SH-SY5Y (cell line): ENCODE measurements at regions not wholly inside any gene's neighbourhood (a gene's known extent, or its start where the extent isn't known, plus 50 kb on each side); places are given as distances from the start of the nearest gene placed in this dataset.

Source experiments
- GATA2 ChIP-seq: IDR thresholded peaks from 2 replicates; pipeline ENCODE4 v1.6.1; 2011; ENCODE audit warnings: mild to moderate bottlenecking, low read depth, low read length
- GATA3 ChIP-seq: IDR thresholded peaks from 2 replicates; pipeline ENCODE4 v1.6.1; 2011; ENCODE audit warnings: low read depth, mild to moderate bottlenecking, low read length, moderate library complexity

DNA sequence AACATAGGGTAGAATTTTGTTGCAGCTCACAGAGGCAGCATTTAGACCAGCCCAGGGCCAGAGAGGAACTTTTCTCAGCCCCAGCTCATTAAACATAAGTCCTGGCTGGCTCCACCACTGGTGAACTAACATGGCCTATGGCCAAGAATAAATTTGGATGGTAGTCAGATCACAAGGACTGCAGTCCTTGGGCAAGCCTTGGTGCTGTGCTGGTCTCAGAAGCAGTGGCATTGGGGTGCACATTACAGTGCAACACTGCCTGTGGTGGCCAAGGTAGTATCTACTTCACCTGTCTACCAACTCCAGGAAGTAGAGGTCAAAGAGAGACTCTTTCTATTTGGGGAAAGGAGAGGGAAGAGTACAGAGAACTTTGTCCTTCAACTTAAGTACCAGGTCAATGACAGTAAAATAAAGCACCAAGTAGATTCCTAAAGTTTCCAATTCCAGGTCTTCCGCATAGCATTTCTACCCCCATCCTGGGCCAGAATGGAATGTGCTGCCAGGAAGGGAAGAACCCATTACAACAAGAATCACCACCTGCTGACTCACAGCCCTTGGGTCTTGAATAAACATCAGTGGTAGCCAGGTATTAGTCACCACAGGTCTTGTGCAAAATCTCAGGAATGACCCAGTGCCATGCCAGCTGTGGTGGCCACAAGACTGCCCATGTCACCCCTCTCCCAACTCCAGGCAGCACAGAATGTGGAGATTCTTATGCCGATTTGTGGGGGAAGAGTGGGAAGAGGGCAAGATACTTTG, 155.4 kb upstream of the FSIP2 start:
- TF ChIP-seq GATA2 (no peak), GATA3 (no peak)
